Ishikawa (cell line): ENCODE measurements at regions not wholly inside any gene's neighbourhood (a gene's known extent, or its start where the extent isn't known, plus 50 kb on each side); places are given as distances from the start of the nearest gene placed in this dataset.

Experiments
- CEBPB ChIP-seq: IDR thresholded peaks from 2 replicates; pipeline ENCODE4 v1.6.1; 2012
- CREB1 ChIP-seq: IDR thresholded peaks from 2 replicates; pipeline ENCODE4 v1.6.1; 2012; ENCODE audit warnings: low read depth
- EGR1 ChIP-seq: IDR thresholded peaks from 2 replicates; pipeline ENCODE4 v1.6.1; 2012
- EP300 ChIP-seq: IDR thresholded peaks from 2 replicates; pipeline ENCODE4 v1.6.1; 2012; ENCODE audit warnings: borderline replicate concordance
- FOXM1 ChIP-seq: IDR thresholded peaks from 2 replicates; pipeline ENCODE4 v1.6.1; 2012; ENCODE audit warnings: low read depth, borderline replicate concordance
- RAD21 ChIP-seq: IDR thresholded peaks from 2 replicates; pipeline ENCODE4 v1.6.1; 2012; ENCODE audit warnings: low read depth
- REST ChIP-seq: IDR thresholded peaks from 2 replicates; pipeline ENCODE4 v1.6.1; 2012; ENCODE audit warnings: low read depth, mild to moderate bottlenecking
- TAF1 ChIP-seq: IDR thresholded peaks from 2 replicates; pipeline ENCODE4 v1.6.1; 2012; ENCODE audit warnings: low read depth, mild to moderate bottlenecking

DNA sequence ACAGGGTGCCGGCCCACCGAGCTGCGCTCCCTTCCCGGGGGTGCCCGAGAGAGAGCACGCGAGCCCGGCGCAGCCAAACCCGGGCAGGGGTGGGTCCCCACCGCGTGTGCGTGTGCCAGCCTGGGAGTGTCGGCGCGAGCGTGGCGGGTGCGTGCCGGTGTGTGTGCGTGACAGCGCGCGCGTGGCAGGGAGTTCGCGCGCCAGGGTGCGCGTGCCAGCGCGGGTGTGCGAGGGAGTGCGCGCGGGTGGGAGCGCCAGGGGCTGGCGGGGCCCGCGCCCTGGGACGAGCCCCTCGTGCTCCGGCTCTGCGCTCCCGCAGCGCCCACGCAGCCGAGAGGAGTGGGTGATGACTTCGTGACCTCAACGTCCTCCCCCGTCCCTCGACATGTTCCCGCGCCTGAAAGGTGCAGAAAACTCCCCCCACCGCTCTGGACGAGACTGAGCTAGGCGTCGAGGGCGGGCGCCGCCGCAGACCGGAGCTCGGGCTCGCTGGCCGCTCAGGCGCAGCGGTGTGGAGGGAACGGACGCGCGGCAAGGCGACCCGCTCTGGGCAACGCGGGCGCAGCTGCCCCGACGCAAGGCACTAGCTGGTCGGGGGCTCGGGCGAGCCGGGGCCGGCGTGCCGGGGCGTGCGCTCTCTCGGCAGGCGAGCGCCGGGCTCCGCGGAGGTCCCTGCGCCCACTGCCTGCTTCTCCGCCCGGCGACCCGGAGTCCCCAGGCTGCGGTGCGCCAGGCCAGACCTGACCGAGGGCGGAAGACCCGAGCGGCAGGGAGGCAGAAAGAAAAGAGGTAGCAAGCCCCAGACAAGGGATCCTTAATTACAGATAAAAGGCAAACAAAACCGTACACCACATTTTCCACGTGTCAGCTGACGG is 582.8 kb downstream of the ZEB2 start:
- no peak for TF ChIP-seq EP300
- no peak for TF ChIP-seq REST
- no peak for TF ChIP-seq EGR1
- TF ChIP-seq TAF1: no peak
- TF ChIP-seq CEBPB: no peak
- TF ChIP-seq RAD21: no peak
- TF ChIP-seq FOXM1: no peak
- TF ChIP-seq CREB1: no peak
